HuH-7.5 (cell line): ENCODE measurements at regions not wholly inside any gene's neighbourhood (a gene's known extent, or its start where the extent isn't known, plus 50 kb on each side); places are given as distances from the start of the nearest gene placed in this dataset.
"Not testable (repeated sequence)": the region's sequence is repeated elsewhere in the genome, so short reads cannot be mapped to it uniquely, and the experiment has no call there.

ENCODE experiments used
- DNase-seq: peaks from one replicate; pipeline ENCODE4 v3.0.0; 2011; ENCODE audit warnings: low spot score

GRCh38 chr1:2950926-2951305, 70.4 kb upstream of the ACTRT2 start:
- DNase-seq: no peak

- DNase-seq: no peak
These were observed 69.4 kb upstream of the ACTRT2 start for GRCh38 chr1:2951856-2952255.

- no peak for DNase-seq
These were observed 68.9 kb upstream of the ACTRT2 start for GRCh38 chr1:2952371-2952770.

GRCh38 chr1:2952992-2953391, 68.3 kb upstream of the ACTRT2 start:
- no peak for DNase-seq

GRCh38 chr1:2953688-2954285, 67.5 kb upstream of the ACTRT2 start:
- no peak for DNase-seq

GRCh38 chr1:2955652-2956051, 65.6 kb upstream of the ACTRT2 start:
- DNase-seq: no peak

GRCh38 chr1:2956576-2956975, 64.7 kb upstream of the ACTRT2 start:
- no peak for DNase-seq

- no peak for DNase-seq
These were observed 63.9 kb upstream of the ACTRT2 start for GRCh38 chr1:2957329-2957728.

- not testable (repeated sequence) for DNase-seq
These were observed 61.4 kb upstream of the ACTRT2 start for GRCh38 chr1:2959881-2960280.

- DNase-seq: no peak
These were observed 60.2 kb upstream of the ACTRT2 start for GRCh38 chr1:2961081-2961480.

GRCh38 chr1:2961661-2962060, 59.6 kb upstream of the ACTRT2 start:
- DNase-seq: no peak

GRCh38 chr1:2962061-2962460, 59.2 kb upstream of the ACTRT2 start:
- no peak for DNase-seq

GRCh38 chr1:2962541-2962940, 58.7 kb upstream of the ACTRT2 start:
- no peak for DNase-seq

GRCh38 chr1:2962946-2963345, 58.3 kb upstream of the ACTRT2 start:
- no peak for DNase-seq

GRCh38 chr1:2965676-2966075, 55.6 kb upstream of the ACTRT2 start:
- no peak for DNase-seq

GRCh38 chr1:2966449-2967328, 54.6 kb upstream of the ACTRT2 start:
- no peak for DNase-seq

GRCh38 chr1:2967329-2967725, 53.9 kb upstream of the ACTRT2 start:
- no peak for DNase-seq

GRCh38 chr1:2967881-2968280, 53.4 kb upstream of the ACTRT2 start:
- no peak for DNase-seq

GRCh38 chr1:2968471-2968881, 52.8 kb upstream of the ACTRT2 start:
- no peak for DNase-seq

- DNase-seq: no peak
These were observed 52.0 kb upstream of the ACTRT2 start for GRCh38 chr1:2969011-2969844.

GRCh38 chr1:2969845-2970291, 51.4 kb upstream of the ACTRT2 start:
- DNase-seq: no peak

- no peak for DNase-seq
These were observed 50.8 kb upstream of the ACTRT2 start for GRCh38 chr1:2970311-2971071.
